ENCODE measurements at regions not wholly inside any gene's neighbourhood (a gene's known extent, or its start where the extent isn't known, plus 50 kb on each side); places are given as distances from the start of the nearest gene placed in this dataset.

DNA sequence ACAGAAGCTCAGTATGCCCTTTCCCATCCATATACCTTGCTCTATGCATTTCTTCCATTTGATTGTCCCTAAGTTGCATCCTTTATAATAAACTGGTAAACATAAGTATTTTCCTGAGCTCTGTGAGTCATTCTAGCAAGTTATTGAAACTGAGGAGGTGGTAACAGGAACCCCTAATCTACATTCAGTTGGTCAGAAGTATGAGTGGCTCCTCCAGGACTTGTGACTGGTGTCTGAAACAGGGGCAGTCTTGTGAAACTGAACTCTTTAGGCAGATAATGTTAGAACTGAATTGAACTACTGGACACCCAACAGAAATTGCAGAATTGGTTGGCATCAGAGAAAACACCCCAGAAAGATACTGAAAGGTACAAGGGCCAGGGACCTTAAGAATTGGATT lies 133.1 kb upstream of the POU5F2 start:
- H3K4me3 ChIP-seq (ENCODE audit: low read depth, low read length), result no peak overlapping the region
- TF ChIP-seq, protein P1, sequence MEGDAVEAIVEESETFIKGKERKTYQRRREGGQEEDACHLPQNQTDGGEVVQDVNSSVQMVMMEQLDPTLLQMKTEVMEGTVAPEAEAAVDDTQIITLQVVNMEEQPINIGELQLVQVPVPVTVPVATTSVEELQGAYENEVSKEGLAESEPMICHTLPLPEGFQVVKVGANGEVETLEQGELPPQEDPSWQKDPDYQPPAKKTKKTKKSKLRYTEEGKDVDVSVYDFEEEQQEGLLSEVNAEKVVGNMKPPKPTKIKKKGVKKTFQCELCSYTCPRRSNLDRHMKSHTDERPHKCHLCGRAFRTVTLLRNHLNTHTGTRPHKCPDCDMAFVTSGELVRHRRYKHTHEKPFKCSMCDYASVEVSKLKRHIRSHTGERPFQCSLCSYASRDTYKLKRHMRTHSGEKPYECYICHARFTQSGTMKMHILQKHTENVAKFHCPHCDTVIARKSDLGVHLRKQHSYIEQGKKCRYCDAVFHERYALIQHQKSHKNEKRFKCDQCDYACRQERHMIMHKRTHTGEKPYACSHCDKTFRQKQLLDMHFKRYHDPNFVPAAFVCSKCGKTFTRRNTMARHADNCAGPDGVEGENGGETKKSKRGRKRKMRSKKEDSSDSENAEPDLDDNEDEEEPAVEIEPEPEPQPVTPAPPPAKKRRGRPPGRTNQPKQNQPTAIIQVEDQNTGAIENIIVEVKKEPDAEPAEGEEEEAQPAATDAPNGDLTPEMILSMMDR (conservative IDR thresholded peaks at IDR 0.05; ENCODE audit: low read depth, low read length), result no peak
- DNase-seq (ENCODE audit: low read depth), result no peak

GRCh38 chr5:93874080-93874479 lies 132.7 kb upstream of the POU5F2 start:
- no peak overlapping the region for H3K4me3 ChIP-seq (ENCODE audit: low read depth, low read length)
- TF ChIP-seq, protein P1 (conservative IDR thresholded peaks at IDR 0.05; ENCODE audit: low read depth, low read length), result no peak
- no peak for DNase-seq (ENCODE audit: low read depth)

- no peak for DNase-seq (ENCODE audit: low read depth)
- no peak overlapping the region for H3K4me3 ChIP-seq (ENCODE audit: low read depth, low read length)
- TF ChIP-seq, protein P1 (conservative IDR thresholded peaks at IDR 0.05; ENCODE audit: low read depth, low read length), result no peak
These were observed 131.9 kb upstream of the POU5F2 start for GRCh38 chr5:93873211-93873736.

- TF ChIP-seq, protein P1 (conservative IDR thresholded peaks at IDR 0.05; ENCODE audit: low read depth, low read length), result no peak
- no peak overlapping the region for H3K4me3 ChIP-seq (ENCODE audit: low read depth, low read length)
- DNase-seq (ENCODE audit: low read depth), result no peak
These were observed 129.2 kb upstream of the POU5F2 start for GRCh38 chr5:93870649-93871048.

DNA sequence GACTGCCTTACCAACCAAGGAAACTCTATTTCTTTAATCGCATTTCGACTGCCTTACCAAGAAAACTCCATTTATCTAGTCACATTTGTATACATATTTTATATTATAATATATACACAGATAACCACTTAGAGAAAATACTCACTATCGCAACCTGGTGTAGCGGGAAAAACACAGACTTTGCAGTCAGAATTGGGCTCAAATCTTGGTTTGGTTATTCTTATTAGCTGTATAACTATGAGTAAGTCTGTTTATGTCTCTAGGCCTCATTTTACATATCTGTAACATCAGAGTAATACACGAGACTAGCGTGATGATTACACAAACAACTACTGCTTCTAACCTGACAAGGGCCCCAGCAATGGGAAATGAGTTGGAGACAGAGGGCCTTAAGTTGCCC lies 127.5 kb upstream of the POU5F2 start:
- H3K4me3 ChIP-seq (ENCODE audit: low read depth, low read length), result no peak overlapping the region
- TF ChIP-seq, protein P1 (conservative IDR thresholded peaks at IDR 0.05; ENCODE audit: low read depth, low read length), result no peak
- no peak for DNase-seq (ENCODE audit: low read depth)

DNA sequence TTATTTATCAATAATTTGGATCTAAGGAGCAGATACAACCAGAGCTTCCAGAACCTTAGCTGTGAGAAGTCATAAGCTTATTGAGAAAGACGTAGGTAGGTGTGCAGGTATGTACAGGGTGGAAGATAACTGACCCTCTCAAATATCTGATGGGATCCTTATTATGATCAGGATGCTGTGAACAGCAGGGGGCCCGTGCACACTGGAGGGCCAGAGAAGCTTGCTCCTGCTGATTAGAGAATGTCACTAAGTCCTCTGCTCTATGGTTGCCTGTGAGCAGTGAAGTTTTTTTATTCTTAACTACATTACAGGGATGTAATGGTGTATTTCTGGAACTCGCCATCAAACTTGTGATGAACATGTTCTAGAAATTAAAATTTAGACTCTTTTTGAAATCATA lies 108.9 kb upstream of the POU5F2 start:
- DNase-seq (ENCODE audit: low read depth), result no peak
- H3K4me3 ChIP-seq (ENCODE audit: low read depth, low read length), result no peak overlapping the region
- TF ChIP-seq, protein P1 (conservative IDR thresholded peaks at IDR 0.05; ENCODE audit: low read depth, low read length), result no peak

- TF ChIP-seq, protein P1 (conservative IDR thresholded peaks at IDR 0.05; ENCODE audit: low read depth, low read length), result no peak
- DNase-seq (ENCODE audit: low read depth), result no peak
- no peak overlapping the region for H3K4me3 ChIP-seq (ENCODE audit: low read depth, low read length)
These were observed 104.0 kb upstream of the POU5F2 start for GRCh38 chr5:93845376-93845775.

Data from epithelial cell of proximal tubule (primary cell).